H9 (cell line): ENCODE measurements at regions not wholly inside any gene's neighbourhood (a gene's known extent, or its start where the extent isn't known, plus 50 kb on each side); places are given as distances from the start of the nearest gene placed in this dataset.
A peak's percentile ranks its signal among the peaks of the same experiment; 100 is the strongest.

Experiments
- DNase-seq: peaks from one replicate; pipeline ENCODE4 v3.0.0-alpha.2; 2017
- H2AFZ ChIP-seq: one replicate; pipeline ENCODE4 v1.6.1; 2013; ENCODE audit warnings: mild to moderate bottlenecking, low read length, control low read depth, moderate library complexity
- H2AK5ac ChIP-seq: 2 replicates; pipeline ENCODE4 v1.6.1; 2013; ENCODE audit warnings: low read length, control low read depth, mixed read lengths; ENCODE audit not compliant: insufficient read length
- H2BK120ac ChIP-seq: one replicate; pipeline ENCODE4 v1.6.1; 2013; ENCODE audit warnings: low read depth, mild to moderate bottlenecking, low read length, control low read depth, inconsistent platforms; ENCODE audit not compliant: poor library complexity, severe bottlenecking
- H2BK12ac ChIP-seq: 2 replicates; pipeline ENCODE4 v1.6.1; 2013; ENCODE audit warnings: low read length, control low read depth, mixed read lengths, low read depth; ENCODE audit not compliant: insufficient read length
- H2BK15ac ChIP-seq: 2 replicates; pipeline ENCODE4 v1.6.1; 2013; ENCODE audit warnings: low read depth, low read length, control low read depth
- H2BK20ac ChIP-seq: one replicate; pipeline ENCODE4 v1.6.1; 2013; ENCODE audit warnings: low read depth, mild to moderate bottlenecking, low read length, control low read depth, inconsistent platforms; ENCODE audit not compliant: poor library complexity, severe bottlenecking
- H2BK5ac ChIP-seq: 2 replicates; pipeline ENCODE4 v1.6.1; 2013; ENCODE audit warnings: low read length, control low read depth, mixed read lengths; ENCODE audit not compliant: insufficient read length
- H3K14ac ChIP-seq: 2 replicates; pipeline ENCODE4 v1.6.1; 2013; ENCODE audit warnings: low read length, control low read depth; ENCODE audit not compliant: insufficient read depth
- H3K18ac ChIP-seq: 2 replicates; pipeline ENCODE4 v1.6.1; 2013; ENCODE audit warnings: low read depth, mild to moderate bottlenecking, mixed read lengths, low read length, control low read depth; ENCODE audit not compliant: insufficient read length
- H3K23ac ChIP-seq: 2 replicates; pipeline ENCODE4 v1.6.1; 2013; ENCODE audit warnings: low read length, control low read depth, mixed read lengths, low read depth; ENCODE audit not compliant: insufficient read length
- H3K23me2 ChIP-seq: 2 replicates; pipeline ENCODE4 v1.6.1; 2013; ENCODE audit warnings: low read depth, mild to moderate bottlenecking, mixed read lengths, low read length, control low read depth; ENCODE audit not compliant: insufficient read length, poor library complexity, severe bottlenecking
- H3K27ac ChIP-seq: 2 replicates; pipeline ENCODE4 v1.5.1; 2013; ENCODE audit warnings: low read length, control low read depth, mixed read lengths, low read depth; ENCODE audit not compliant: insufficient read length
- H3K27me3 ChIP-seq: 2 replicates; pipeline ENCODE4 v1.6.1; 2013; ENCODE audit warnings: low read length, control low read depth, inconsistent platforms; ENCODE audit not compliant: insufficient read depth
- H3K4ac ChIP-seq: 2 replicates; pipeline ENCODE4 v1.6.1; 2013; ENCODE audit warnings: low read depth, mild to moderate bottlenecking, control low read depth, inconsistent platforms, low read length, moderate library complexity
- H3K4me1 ChIP-seq: 2 replicates; pipeline ENCODE4 v1.6.1; 2013; ENCODE audit warnings: low read length, control low read depth, inconsistent platforms; ENCODE audit not compliant: insufficient read depth
- H3K4me2 ChIP-seq: 2 replicates; pipeline ENCODE4 v1.6.1; 2013; ENCODE audit warnings: low read length, control low read depth, mixed read lengths; ENCODE audit not compliant: insufficient read length, insufficient read depth
- H3K56ac ChIP-seq: 2 replicates; pipeline ENCODE4 v1.6.1; 2013; ENCODE audit warnings: low read depth, mild to moderate bottlenecking, mixed read lengths, low read length, control low read depth; ENCODE audit not compliant: insufficient read length
- H3K79me1 ChIP-seq: 2 replicates; pipeline ENCODE4 v1.6.1; 2013; ENCODE audit warnings: low read depth, mild to moderate bottlenecking, moderate library complexity, low read length, control low read depth, inconsistent platforms; ENCODE audit not compliant: insufficient read depth, poor library complexity, severe bottlenecking
- H3K79me2 ChIP-seq: 2 replicates; pipeline ENCODE4 v1.6.1; 2013; ENCODE audit warnings: low read length, control low read depth, inconsistent platforms; ENCODE audit not compliant: insufficient read depth
- H3K9ac ChIP-seq: 2 replicates; pipeline ENCODE4 v1.6.1; 2013; ENCODE audit warnings: low read length, control low read depth, mixed read lengths; ENCODE audit not compliant: insufficient read length; ENCODE audit errors: extremely low read depth
- H3K9me3 ChIP-seq: one replicate; pipeline ENCODE4 v1.6.1; 2013; ENCODE audit warnings: low read depth, low read length, inconsistent platforms; ENCODE audit not compliant: control insufficient read depth
- H3T11ph ChIP-seq: one replicate; pipeline ENCODE4 v1.6.1; 2013; ENCODE audit warnings: mild to moderate bottlenecking, low read length, control low read depth, inconsistent platforms
- H4K20me1 ChIP-seq: one replicate; pipeline ENCODE4 v1.6.1; 2013; ENCODE audit not compliant: control insufficient read depth, insufficient read length, insufficient read depth
- H4K5ac ChIP-seq: 2 replicates; pipeline ENCODE4 v1.6.1; 2013; ENCODE audit warnings: low read depth, mild to moderate bottlenecking, mixed read lengths, low read length, control low read depth; ENCODE audit not compliant: insufficient read length
- H4K8ac ChIP-seq: replicated peaks from 2 replicates; pipeline ENCODE4 v1.6.1; 2013; ENCODE audit warnings: low read length, control low read depth, mixed read lengths, low read depth; ENCODE audit not compliant: insufficient read length
- H4K91ac ChIP-seq: 2 replicates; pipeline ENCODE4 v1.6.1; 2013; ENCODE audit warnings: low read depth, mild to moderate bottlenecking, moderate library complexity, mixed read lengths, low read length, control low read depth; ENCODE audit not compliant: insufficient read length
- H3K27ac Mint-ChIP-seq, 3 experiments: 2 replicates in 2 of 3; 3 replicates in 1 of 3; pipeline ENCODE4 v1.8.0; 2020 to 2021; ENCODE audit warnings: mixed read lengths in 3 of 3, mild to moderate bottlenecking in 1 of 3, moderate library complexity in 1 of 3
- H3K27me3 Mint-ChIP-seq: 2 replicates; pipeline ENCODE4 v1.8.0; 2021; ENCODE audit warnings: low read depth, mild to moderate bottlenecking, moderate library complexity, mixed read lengths
- H3K36me3 Mint-ChIP-seq, 3 experiments: 2 replicates in 2 of 3; 3 replicates in 1 of 3; pipeline ENCODE4 v1.8.0; 2020 to 2021; ENCODE audit warnings: low read depth in 3 of 3, mixed read lengths in 3 of 3; ENCODE audit not compliant: insufficient read depth in 1 of 3
- H3K4me1 Mint-ChIP-seq, 2 experiments: 2 replicates each; pipeline ENCODE4 v1.8.0; 2020; ENCODE audit warnings: mixed read lengths in 2 of 2
- H3K4me3 Mint-ChIP-seq, 2 experiments: 2 replicates in 1 of 2; 3 replicates in 1 of 2; pipeline ENCODE4 v1.8.0; 2020 to 2021; ENCODE audit warnings: mild to moderate bottlenecking in 2 of 2, mixed read lengths in 2 of 2, moderate library complexity in 1 of 2
- H3K9me3 Mint-ChIP-seq, 2 experiments: 2 replicates in 1 of 2; 3 replicates in 1 of 2; pipeline ENCODE4 v1.8.0; 2020; ENCODE audit warnings: mild to moderate bottlenecking in 2 of 2, mixed read lengths in 2 of 2, moderate library complexity in 1 of 2
- CTCF ChIP-seq: fragments of 200-600 bp; sonication (generic); conservative IDR thresholded peaks from 3 replicates; pipeline ENCODE4 v1.8.0; 2021; ENCODE audit warnings: antibody characterized with exemption, mild to moderate bottlenecking
- WGBS: extraction: QIAGEN DNeasy Blood & Tissue Kit; methylation state at CpG from one replicate; pipeline ENCODE4 v1.1.7; 2013; ENCODE audit warnings: missing lambda C conversion rate, low lambda C conversion rate, mixed read lengths; ENCODE audit not compliant: insufficient read length; ENCODE audit errors: extremely low coverage; 5-methylcytosine and 5-hydroxymethylcytosine counted together

- Histone ChIP-seq H3K27me3 (no peaks in the 10 kb centered on the region), H3K4ac (no peak overlapping the region), H3K27ac (no peak overlapping the region), H3K79me2 (no peaks in the 10 kb centered on the region), H3T11ph (no peak overlapping the region), H4K8ac (no peak overlapping the region), H2BK20ac (no peak overlapping the region), H3K23ac (no peak overlapping the region), H4K5ac (no peak overlapping the region), H2BK12ac (no peak overlapping the region), H3K9me3 (no peaks in the 10 kb centered on the region), H2BK15ac (no peak overlapping the region), H3K4me2 (no peak overlapping the region), H2AFZ (no peak overlapping the region), H3K9ac (no peak overlapping the region), H4K91ac (no peak overlapping the region), H3K18ac (no peak overlapping the region), H3K14ac (no peak overlapping the region), H4K20me1 (no peaks in the 10 kb centered on the region), H3K23me2 (no peaks in the 10 kb centered on the region), H3K4me1 (peaks cover 11% of the 10 kb centered on the region; the same call in 1 of the 2 replicates), H2BK5ac (no peak overlapping the region), H3K79me1 (no peaks in the 10 kb centered on the region), H2BK120ac (no peak overlapping the region), H3K56ac (no peak overlapping the region), H2AK5ac (no peak overlapping the region)
- no peaks in the 10 kb centered on the region; a peak in 1 of 7 replicates for H3K36me3 Mint-ChIP-seq
- no peaks in the 10 kb centered on the region for H3K9me3 Mint-ChIP-seq
- WGBS = no CpG with 5 or more reads among the region's 3 CpGs
- H3K4me1 Mint-ChIP-seq = peaks cover 12 to 13% of the 10 kb centered on the region in 2 experiments
- peak overlapping the region in 1 of 3 experiments; percentile 87; a peak in 3 of 7 replicates for H3K27ac Mint-ChIP-seq
- no peaks in the 10 kb centered on the region for H3K27me3 Mint-ChIP-seq
- H3K4me3 Mint-ChIP-seq = no peak overlapping the region
- TF ChIP-seq CTCF = no peak
- no peak for DNase-seq
Measured at GRCh38 chr7:25296086-25296485, 67.8 kb upstream of the NPVF start.
